Muscle of leg (tissue), 3 donors: ENCODE measurements at regions not wholly inside any gene's neighbourhood (a gene's known extent, or its start where the extent isn't known, plus 50 kb on each side); places are given as distances from the start of the nearest gene placed in this dataset.

Experiments used
- DNase-seq: peaks from one replicate; pipeline ENCODE4 v3.0.0; 2013
- H3K27ac ChIP-seq: one replicate; pipeline ENCODE4 v1.5.1; 2013; ENCODE audit warnings: mild to moderate bottlenecking, low read length, control low read depth
- H3K27me3 ChIP-seq: one replicate; pipeline ENCODE4 v1.6.1; 2013; ENCODE audit warnings: low read length; ENCODE audit not compliant: control insufficient read depth, insufficient read depth
- H3K36me3 ChIP-seq: one replicate; pipeline ENCODE4 v1.6.1; 2013; ENCODE audit warnings: low read length; ENCODE audit not compliant: control insufficient read depth, insufficient read depth
- H3K4me1 ChIP-seq: one replicate; pipeline ENCODE4 v1.6.1; 2013; ENCODE audit warnings: low read length; ENCODE audit not compliant: control insufficient read depth, insufficient read depth
- H3K4me3 ChIP-seq: one replicate; pipeline ENCODE4 v1.5.1; 2013; ENCODE audit warnings: low read length, control low read depth
- H3K9me3 ChIP-seq: replicated peaks from 2 replicates; pipeline ENCODE4 v1.6.1; 2013; ENCODE audit warnings: low read depth, low read length; ENCODE audit not compliant: control insufficient read depth
- WGBS: methylation state at CpG from one replicate; pipeline ENCODE4 v1.1.5; 2013; ENCODE audit warnings: missing lambda C conversion rate; ENCODE audit not compliant: insufficient coverage; 5-methylcytosine and 5-hydroxymethylcytosine counted together

DNA sequence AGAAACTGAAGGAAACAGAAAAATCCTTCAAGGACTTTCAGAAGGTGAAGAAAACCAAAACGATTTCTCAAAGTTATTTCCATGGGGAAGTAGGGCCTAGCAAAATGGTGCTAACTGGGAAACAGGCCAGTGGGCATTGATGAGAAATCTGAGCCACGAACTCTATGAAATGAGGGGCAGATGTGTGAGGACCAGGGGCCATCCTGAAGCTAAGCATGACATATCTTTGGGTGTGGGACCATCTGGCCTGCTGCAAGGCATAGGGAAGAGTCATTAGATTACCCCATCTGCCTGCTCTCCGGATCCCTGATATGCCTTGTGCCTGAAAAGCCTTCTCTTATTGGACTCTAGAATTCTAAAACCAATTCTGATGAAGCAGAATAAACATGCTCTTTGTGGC lies 143.8 kb downstream of the PALM2AKAP2 start:
- Histone ChIP-seq H3K4me3 (no peak overlapping the region), H3K36me3 (peaks cover 21% of the 10 kb centered on the region), H3K27me3 (no peaks in the 10 kb centered on the region), H3K4me1 (peaks cover 18% of the 10 kb centered on the region), H3K27ac (peak overlapping the region; percentile 84), H3K9me3 (no peaks in the 10 kb centered on the region)
- 29% methylated on average over 2 of the region's 3 CpGs for WGBS
- peak; percentile 50 for DNase-seq

DNA sequence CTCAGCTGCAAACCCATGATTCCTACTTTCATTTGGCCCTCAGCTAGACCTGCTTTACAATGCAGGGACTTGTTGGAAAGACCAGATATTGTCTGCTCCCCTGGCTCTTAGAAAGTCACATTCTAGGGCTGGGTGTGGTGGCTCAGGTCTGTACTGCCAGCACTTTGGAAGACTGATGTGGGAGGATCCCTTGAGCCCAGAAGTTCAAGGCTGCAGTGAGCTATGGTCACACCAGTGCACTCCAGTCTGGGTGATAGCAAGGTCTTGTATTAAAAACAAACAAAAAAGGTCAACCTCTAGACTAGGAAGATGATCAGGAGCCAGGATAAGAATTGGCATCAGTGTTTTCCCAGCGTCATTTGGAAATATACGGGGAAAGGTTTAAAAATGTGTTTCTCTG lies 145.8 kb downstream of the PALM2AKAP2 start:
- Histone ChIP-seq H3K27me3 (no peaks in the 10 kb centered on the region), H3K36me3 (peaks cover 23% of the 10 kb centered on the region), H3K4me3 (no peak overlapping the region), H3K4me1 (peaks cover 15% of the 10 kb centered on the region), H3K27ac (no peak overlapping the region), H3K9me3 (no peaks in the 10 kb centered on the region)
- no CpG with 5 or more reads among the region's 2 CpGs for WGBS
- no peak for DNase-seq

GRCh38 chr9:109926421-109926869 lies 146.4 kb downstream of the PALM2AKAP2 start:
- H3K27me3 ChIP-seq = no peaks in the 10 kb centered on the region
- H3K27ac ChIP-seq = no peak overlapping the region
- peaks cover 26% of the 10 kb centered on the region for H3K36me3 ChIP-seq
- no peak for DNase-seq
- H3K9me3 ChIP-seq = no peaks in the 10 kb centered on the region
- no peak overlapping the region for H3K4me3 ChIP-seq
- peaks cover 15% of the 10 kb centered on the region for H3K4me1 ChIP-seq
- no CpG with 5 or more reads among the region's 3 CpGs for WGBS

DNA sequence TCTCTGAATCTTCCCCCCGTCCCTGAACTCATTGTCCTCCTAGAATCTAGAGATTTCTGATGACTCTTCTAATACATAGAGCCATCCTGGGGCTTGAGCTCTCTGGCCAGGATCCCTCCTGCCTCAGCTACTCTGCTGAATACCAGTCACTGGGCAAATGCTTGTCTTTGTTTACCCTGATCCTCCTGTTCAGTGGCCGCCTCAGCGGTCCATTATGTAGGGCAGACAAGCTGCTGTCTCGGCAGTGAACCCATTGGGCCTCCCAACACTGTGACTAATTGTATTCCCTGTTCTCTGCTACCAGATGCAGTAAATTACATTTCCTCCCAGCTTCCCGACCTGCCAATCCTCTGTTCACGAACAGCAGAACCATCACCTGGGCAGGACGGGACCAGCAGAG lies 151.6 kb downstream of the PALM2AKAP2 start:
- Histone ChIP-seq H3K27ac (no peak overlapping the region), H3K9me3 (no peaks in the 10 kb centered on the region), H3K36me3 (peaks cover 23% of the 10 kb centered on the region), H3K4me1 (no peaks in the 10 kb centered on the region), H3K4me3 (no peak overlapping the region), H3K27me3 (no peaks in the 10 kb centered on the region)
- no peak for DNase-seq
- 82% methylated on average over 7 of the region's 7 CpGs for WGBS

DNA sequence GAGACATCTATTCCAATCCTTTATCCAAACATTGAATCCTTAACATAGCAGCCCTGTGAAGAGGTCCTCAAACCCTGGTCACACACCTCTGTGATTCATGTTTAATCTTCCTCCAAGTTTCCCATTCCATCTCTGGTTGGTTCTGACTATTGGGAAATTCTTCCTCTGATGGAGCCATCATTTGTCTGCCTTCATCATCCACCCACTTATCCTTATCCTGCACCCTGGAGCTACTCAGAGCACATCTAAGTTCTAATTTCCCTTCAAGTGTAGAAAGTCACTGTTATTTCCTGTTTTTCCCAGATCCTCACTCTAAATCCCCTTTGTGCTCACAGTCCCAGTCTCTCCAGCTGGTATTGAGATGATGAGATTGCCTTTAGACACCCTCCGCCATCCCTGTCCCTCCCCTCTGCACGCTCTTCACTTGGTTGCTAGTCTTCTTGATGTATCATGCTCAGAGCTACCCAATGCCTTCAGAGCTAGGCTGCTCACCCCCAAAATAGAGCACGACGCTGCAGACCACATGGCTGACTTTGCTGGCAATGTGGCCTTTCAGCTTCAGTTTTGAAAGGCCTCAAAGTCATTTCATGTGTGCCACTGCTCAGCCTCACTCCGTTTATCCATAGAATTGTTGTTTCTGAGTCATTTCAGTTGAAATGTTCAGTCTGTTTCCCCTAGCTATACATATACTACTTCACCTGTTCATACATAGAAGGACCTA lies 154.3 kb downstream of the PALM2AKAP2 start:
- H3K36me3 ChIP-seq = peaks cover 18% of the 10 kb centered on the region
- no peak overlapping the region for H3K4me3 ChIP-seq
- H3K4me1 ChIP-seq = no peaks in the 10 kb centered on the region
- no peak overlapping the region for H3K27ac ChIP-seq
- no peaks in the 10 kb centered on the region for H3K27me3 ChIP-seq
- 83% methylated on average over 4 of the region's 5 CpGs for WGBS
- H3K9me3 ChIP-seq = no peaks in the 10 kb centered on the region
- DNase-seq = no peak

GRCh38 chr9:109934857-109935215 lies 154.8 kb downstream of the PALM2AKAP2 start:
- Histone ChIP-seq H3K4me1 (no peaks in the 10 kb centered on the region), H3K27me3 (no peaks in the 10 kb centered on the region), H3K27ac (no peak overlapping the region), H3K36me3 (peaks cover 17% of the 10 kb centered on the region), H3K4me3 (no peak overlapping the region), H3K9me3 (no peaks in the 10 kb centered on the region)
- WGBS = no CpG with 5 or more reads among the region's 4 CpGs
- DNase-seq = peak; percentile 39

- H3K4me3 ChIP-seq = no peak overlapping the region
- H3K36me3 ChIP-seq = peaks cover 16% of the 10 kb centered on the region
- H3K27me3 ChIP-seq = no peaks in the 10 kb centered on the region
- DNase-seq = no peak
- H3K4me1 ChIP-seq = no peaks in the 10 kb centered on the region
- 100% methylated on average over 1 of the region's 1 CpG for WGBS
- no peak overlapping the region for H3K27ac ChIP-seq
- H3K9me3 ChIP-seq = no peaks in the 10 kb centered on the region
These were observed 155.5 kb downstream of the PALM2AKAP2 start for GRCh38 chr9:109935406-109936087.

- no peak overlapping the region for H3K27ac ChIP-seq
- no peak overlapping the region for H3K4me3 ChIP-seq
- WGBS = no CpG with 5 or more reads among the region's 3 CpGs
- H3K36me3 ChIP-seq = peaks cover 14% of the 10 kb centered on the region
- no peaks in the 10 kb centered on the region for H3K27me3 ChIP-seq
- DNase-seq = no peak
- H3K9me3 ChIP-seq = no peaks in the 10 kb centered on the region
- no peaks in the 10 kb centered on the region for H3K4me1 ChIP-seq
These were observed 158.0 kb downstream of the PALM2AKAP2 start for GRCh38 chr9:109937861-109938453.

DNA sequence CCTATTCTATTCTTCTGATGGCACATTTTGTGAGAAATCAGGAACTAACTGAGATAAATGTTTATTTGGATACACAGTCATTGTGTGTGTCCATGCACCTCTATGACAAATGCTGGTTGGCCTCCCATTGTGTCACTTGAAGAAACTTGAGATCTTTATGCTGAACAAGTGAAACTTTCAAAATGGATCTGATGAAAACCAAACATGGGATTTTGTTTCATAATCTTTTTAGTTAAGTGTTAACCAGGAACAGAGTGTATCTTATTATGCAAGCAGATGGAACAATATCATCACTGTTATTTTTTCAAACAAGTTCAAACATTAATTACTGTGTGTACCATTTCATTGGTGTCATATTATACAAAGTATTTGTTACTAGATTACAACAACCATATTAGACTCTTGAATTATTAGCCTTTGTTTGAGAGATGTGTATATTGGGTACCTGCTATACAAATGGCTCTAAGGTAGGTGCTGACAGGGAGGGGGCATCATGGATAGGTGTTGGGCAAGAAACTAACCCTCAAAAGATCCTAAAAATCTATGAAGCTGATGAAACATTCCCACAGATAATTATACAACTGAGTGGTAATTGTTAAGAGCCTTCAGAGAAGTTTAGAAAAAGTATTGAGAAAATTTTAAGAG lies 159.8 kb downstream of the PALM2AKAP2 start:
- no peaks in the 10 kb centered on the region for H3K9me3 ChIP-seq
- peaks cover 17% of the 10 kb centered on the region for H3K36me3 ChIP-seq
- H3K27ac ChIP-seq = no peak overlapping the region
- DNase-seq = no peak
- H3K27me3 ChIP-seq = no peaks in the 10 kb centered on the region
- no peaks in the 10 kb centered on the region for H3K4me1 ChIP-seq
- no peak overlapping the region for H3K4me3 ChIP-seq

DNA sequence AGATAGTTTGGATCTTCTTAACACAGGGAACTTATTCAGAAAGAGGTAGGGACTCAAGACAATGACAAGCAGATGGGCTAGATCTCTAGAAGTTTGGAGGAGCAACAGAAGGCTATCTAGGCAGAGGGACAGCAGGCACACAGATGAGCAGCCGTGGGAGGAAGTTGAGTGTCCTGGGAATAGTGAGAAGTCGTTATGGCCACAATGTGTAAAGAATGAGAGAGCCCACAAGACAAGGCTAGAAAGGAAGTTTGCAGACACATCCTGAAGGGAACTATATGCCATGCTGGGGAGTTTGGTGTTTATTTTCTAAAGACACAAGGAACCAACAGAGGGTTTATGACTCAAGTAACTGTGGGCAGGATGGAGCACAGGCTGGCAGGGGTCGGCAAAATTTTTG lies 160.6 kb downstream of the PALM2AKAP2 start:
- no peak overlapping the region for H3K27ac ChIP-seq
- no peak for DNase-seq
- WGBS = 42% methylated on average over 2 of the region's 3 CpGs
- H3K4me3 ChIP-seq = no peak overlapping the region
- H3K9me3 ChIP-seq = no peaks in the 10 kb centered on the region
- peaks cover 17% of the 10 kb centered on the region for H3K36me3 ChIP-seq
- H3K4me1 ChIP-seq = no peaks in the 10 kb centered on the region
- H3K27me3 ChIP-seq = no peaks in the 10 kb centered on the region
